AG04450 (cell line): ENCODE measurements at regions not wholly inside any gene's neighbourhood (a gene's known extent, or its start where the extent isn't known, plus 50 kb on each side); places are given as distances from the start of the nearest gene placed in this dataset.
"Not testable (repeated sequence)": the region's sequence is repeated elsewhere in the genome, so short reads cannot be mapped to it uniquely, and the experiment has no call there.

Experiments used
- CTCF ChIA-PET: fragments of 300-600, 350-600 bp; formaldehyde crosslinking; extraction: SDS; loops from one replicate; lab custom pipeline; 2022; ENCODE audit warnings: antibody characterized with exemption, inconsistent platforms; lab: Charles Lee
- POLR2A ChIA-PET: fragments of 350-600 bp; formaldehyde crosslinking; extraction: SDS; loops from one replicate; lab custom pipeline; 2021; ENCODE audit warnings: antibody characterized with exemption, inconsistent platforms; lab: Yijun Ruan, JAX
- DNase-seq: peaks from one replicate; pipeline ENCODE4 v3.0.0-alpha.2; 2011; ENCODE audit warnings: low read depth, low spot score
- H3K27ac ChIP-seq: one replicate; pipeline ENCODE4 v1.5.1; 2012; ENCODE audit warnings: low read depth, low read length, control low read depth
- H3K27me3 ChIP-seq: one replicate; pipeline ENCODE4 v1.6.0; 2012; ENCODE audit warnings: low read length; ENCODE audit not compliant: control insufficient read depth, insufficient read depth
- H3K4me3 ChIP-seq: 2 replicates; pipeline ENCODE4 v1.5.1; 2011; ENCODE audit warnings: mild to moderate bottlenecking, low read depth, low read length, control low read depth
- H3K9me3 ChIP-seq: 2 replicates; pipeline ENCODE4 v1.5.1; 2012; ENCODE audit warnings: low read length; ENCODE audit not compliant: control insufficient read depth, insufficient read depth

- DNase-seq, CTCF ChIA-PET, H3K9me3 ChIP-seq, H3K27me3 ChIP-seq, H3K27ac ChIP-seq, H3K4me3 ChIP-seq, POLR2A ChIA-PET: not testable (repeated sequence)
Measured at GRCh38 chr5:34205347-34205746, 162.3 kb upstream of the C1QTNF3 start.

- CTCF ChIA-PET, H3K27ac ChIP-seq: not testable (repeated sequence)
Measured at GRCh38 chr5:34217386-34217785, 174.4 kb upstream of the C1QTNF3 start.

GRCh38 chr5:34221329-34222073 lies 178.5 kb upstream of the C1QTNF3 start:
- POLR2A ChIA-PET, H3K27me3 ChIP-seq, CTCF ChIA-PET, H3K27ac ChIP-seq, DNase-seq, H3K9me3 ChIP-seq, H3K4me3 ChIP-seq: not testable (repeated sequence)

More at GRCh38 chr5:34217386-34217785, 174.4 kb upstream of the C1QTNF3 start:
- DNase-seq, result peak; percentile 8
- POLR2A ChIA-PET, H3K27me3 ChIP-seq, H3K4me3 ChIP-seq, H3K9me3 ChIP-seq: not testable (repeated sequence)

GRCh38 chr5:34223158-34223557 lies 180.1 kb upstream of the C1QTNF3 start:
- CTCF ChIA-PET, POLR2A ChIA-PET, H3K27me3 ChIP-seq, DNase-seq, H3K4me3 ChIP-seq, H3K9me3 ChIP-seq, H3K27ac ChIP-seq: not testable (repeated sequence)

- H3K27ac ChIP-seq, CTCF ChIA-PET, POLR2A ChIA-PET, DNase-seq, H3K27me3 ChIP-seq, H3K9me3 ChIP-seq, H3K4me3 ChIP-seq: not testable (repeated sequence)
Measured at GRCh38 chr5:34230402-34230801, 187.4 kb upstream of the C1QTNF3 start.

GRCh38 chr5:34243802-34244201 lies 200.8 kb upstream of the C1QTNF3 start:
- H3K27me3 ChIP-seq, H3K27ac ChIP-seq, CTCF ChIA-PET, H3K9me3 ChIP-seq, POLR2A ChIA-PET, DNase-seq: not testable (repeated sequence)
- peak overlapping the region; percentile 41 for H3K4me3 ChIP-seq

- H3K9me3 ChIP-seq, POLR2A ChIA-PET, H3K27me3 ChIP-seq, CTCF ChIA-PET, H3K27ac ChIP-seq: not testable (repeated sequence)
- DNase-seq, result peak; percentile 3
- peak overlapping the region; percentile 41 for H3K4me3 ChIP-seq
Measured at GRCh38 chr5:34244281-34245031, 201.4 kb upstream of the C1QTNF3 start.

GRCh38 chr5:34245032-34245394 lies 202.0 kb upstream of the C1QTNF3 start:
- CTCF ChIA-PET, H3K27me3 ChIP-seq, H3K9me3 ChIP-seq, POLR2A ChIA-PET, H3K27ac ChIP-seq, DNase-seq: not testable (repeated sequence)
- H3K4me3 ChIP-seq, result peak overlapping the region; percentile 46

GRCh38 chr5:34245813-34246212 lies 202.8 kb upstream of the C1QTNF3 start:
- CTCF ChIA-PET, result interaction anchor here (0.6 kb wide), 1 partner anchor 672 kb away, joined by 4 read pairs; no protein-coding TSS in a partner anchor
- DNase-seq, POLR2A ChIA-PET: not testable (repeated sequence)

GRCh38 chr5:34258598-34258997 lies 215.6 kb upstream of the C1QTNF3 start:
- H3K27ac ChIP-seq, CTCF ChIA-PET, H3K4me3 ChIP-seq, POLR2A ChIA-PET, H3K27me3 ChIP-seq, DNase-seq, H3K9me3 ChIP-seq: not testable (repeated sequence)

More at GRCh38 chr5:34245813-34246212, 202.8 kb upstream of the C1QTNF3 start:
- not testable (repeated sequence) for H3K27me3 ChIP-seq, H3K4me3 ChIP-seq, H3K27ac ChIP-seq, H3K9me3 ChIP-seq

- CTCF ChIA-PET, H3K27me3 ChIP-seq, H3K9me3 ChIP-seq, H3K27ac ChIP-seq, DNase-seq, POLR2A ChIA-PET, H3K4me3 ChIP-seq: not testable (repeated sequence)
Measured at GRCh38 chr5:34261020-34261419, 218.0 kb upstream of the C1QTNF3 start.

- H3K27ac ChIP-seq, POLR2A ChIA-PET, H3K27me3 ChIP-seq, DNase-seq, H3K9me3 ChIP-seq, H3K4me3 ChIP-seq, CTCF ChIA-PET: not testable (repeated sequence)
Measured at GRCh38 chr5:34266151-34266550, 223.1 kb upstream of the C1QTNF3 start.
